Activated CD8-positive, alpha-beta T cell treated with anti-CD3 and anti-CD28 coated beads for 36 hours (primary cell): ENCODE measurements at regions not wholly inside any gene's neighbourhood (a gene's known extent, or its start where the extent isn't known, plus 50 kb on each side); places are given as distances from the start of the nearest gene placed in this dataset.
"Not testable (repeated sequence)": the region's sequence is repeated elsewhere in the genome, so short reads cannot be mapped to it uniquely, and the experiment has no call there.

Experiments used
- ATAC-seq: fragments of 200-7000 bp; cut with Tn5 transposase; one replicate; pipeline ENCODE4 v1.10.0; 2021; ENCODE audit warnings: mild to moderate bottlenecking, moderate library complexity
- CTCF ChIA-PET: fragments of 350-600 bp; sonication (Branson Sonifier 250); formaldehyde crosslinking; loops from one replicate; lab custom pipeline; 2021; ENCODE audit warnings: antibody characterized with exemption; lab: Charles Lee
- POLR2A ChIA-PET: fragments of 350-600 bp; sonication (Branson Sonifier 250); formaldehyde crosslinking; loops from one replicate; lab custom pipeline; 2021; ENCODE audit warnings: antibody characterized with exemption; lab: Charles Lee
- DNase-seq: peaks from one replicate; pipeline ENCODE4 v3.0.0-alpha.2; 2020
- H3K27ac Mint-ChIP-seq: one replicate; pipeline ENCODE4 v1.8.0; 2021; ENCODE audit warnings: mild to moderate bottlenecking, mixed read lengths
- H3K27me3 Mint-ChIP-seq: one replicate; pipeline ENCODE4 v1.8.0; 2021; ENCODE audit warnings: mixed read lengths
- H3K36me3 Mint-ChIP-seq: one replicate; pipeline ENCODE4 v1.8.0; 2021; ENCODE audit warnings: low read depth, mixed read lengths
- H3K4me1 Mint-ChIP-seq: one replicate; pipeline ENCODE4 v1.8.0; 2021; ENCODE audit warnings: low read depth, mixed read lengths
- H3K4me3 Mint-ChIP-seq: one replicate; pipeline ENCODE4 v1.8.0; 2021; ENCODE audit warnings: mild to moderate bottlenecking, moderate library complexity, mixed read lengths
- H3K9me3 Mint-ChIP-seq: one replicate; pipeline ENCODE4 v1.8.0; 2021; ENCODE audit warnings: mixed read lengths
- intact Hi-C: fragments of 100-400 bp; cut with micrococcal nuclease; formaldehyde crosslinking; loops from one replicate; pipeline ENCODE4 v1.10.0; 2022
- TF ChIP-seq, protein P1 (sequence below): fragments of 200-600 bp; IDR thresholded peaks from one replicate; pipeline ENCODE4 v1.8.0; 2022; ENCODE audit warnings: antibody characterized with exemption, mild to moderate bottlenecking

GRCh38 chr7:142438235-142438922, 180.5 kb upstream of the PRSS58 start:
- peak; percentile 60 for ATAC-seq
- no peak overlapping the region for H3K27ac Mint-ChIP-seq
- TF ChIP-seq, protein P1, sequence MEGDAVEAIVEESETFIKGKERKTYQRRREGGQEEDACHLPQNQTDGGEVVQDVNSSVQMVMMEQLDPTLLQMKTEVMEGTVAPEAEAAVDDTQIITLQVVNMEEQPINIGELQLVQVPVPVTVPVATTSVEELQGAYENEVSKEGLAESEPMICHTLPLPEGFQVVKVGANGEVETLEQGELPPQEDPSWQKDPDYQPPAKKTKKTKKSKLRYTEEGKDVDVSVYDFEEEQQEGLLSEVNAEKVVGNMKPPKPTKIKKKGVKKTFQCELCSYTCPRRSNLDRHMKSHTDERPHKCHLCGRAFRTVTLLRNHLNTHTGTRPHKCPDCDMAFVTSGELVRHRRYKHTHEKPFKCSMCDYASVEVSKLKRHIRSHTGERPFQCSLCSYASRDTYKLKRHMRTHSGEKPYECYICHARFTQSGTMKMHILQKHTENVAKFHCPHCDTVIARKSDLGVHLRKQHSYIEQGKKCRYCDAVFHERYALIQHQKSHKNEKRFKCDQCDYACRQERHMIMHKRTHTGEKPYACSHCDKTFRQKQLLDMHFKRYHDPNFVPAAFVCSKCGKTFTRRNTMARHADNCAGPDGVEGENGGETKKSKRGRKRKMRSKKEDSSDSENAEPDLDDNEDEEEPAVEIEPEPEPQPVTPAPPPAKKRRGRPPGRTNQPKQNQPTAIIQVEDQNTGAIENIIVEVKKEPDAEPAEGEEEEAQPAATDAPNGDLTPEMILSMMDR: peak; percentile 65
- H3K27me3 Mint-ChIP-seq: no peaks in the 10 kb centered on the region
- no peaks in the 10 kb centered on the region for H3K36me3 Mint-ChIP-seq
- no peak overlapping the region for H3K4me3 Mint-ChIP-seq
- H3K4me1 Mint-ChIP-seq: peaks cover 51% of the 10 kb centered on the region
- POLR2A ChIA-PET: interaction anchor here (0.6 kb wide), 1 partner anchor 51 kb away, joined by 3 read pairs; no protein-coding TSS in a partner anchor
- H3K9me3 Mint-ChIP-seq: no peaks in the 10 kb centered on the region
- CTCF ChIA-PET: interaction anchor here (0.8 to 1.9 kb wide), 8 partner anchors 16 to 96 kb away, joined by 3 to 11 read pairs (median 3); no protein-coding TSS in a partner anchor
- DNase-seq: peak; percentile 39
- intact Hi-C loops: no loop called here

DNA sequence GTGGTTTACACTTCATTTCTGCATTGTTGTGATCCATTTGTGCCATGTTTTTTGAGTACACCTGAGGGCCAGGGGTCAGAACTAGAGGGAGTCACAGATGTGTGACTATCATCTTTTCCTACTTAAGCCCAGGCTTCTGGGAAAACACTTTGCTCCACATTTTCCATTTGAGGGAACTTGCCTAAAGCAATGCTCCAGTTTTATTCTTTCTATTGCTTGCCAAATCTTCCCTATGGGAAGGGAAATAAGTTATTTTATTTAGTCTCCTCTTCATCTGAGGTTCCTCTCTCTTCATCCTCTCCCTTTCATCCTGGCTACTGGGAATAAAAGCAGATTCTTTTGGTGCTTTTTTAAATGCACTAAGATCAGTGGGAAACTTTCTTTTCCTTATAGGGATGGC, 179.9 kb upstream of the PRSS58 start:
- ChIA-PET CTCF (interaction anchor here (0.7 to 1.2 kb wide), 5 partner anchors 12 to 97 kb away, joined by 3 to 4 read pairs (median 3); no protein-coding TSS in a partner anchor), POLR2A (no interaction called here)
- no peak for DNase-seq
- Mint-ChIP-seq H3K4me3 (no peak overlapping the region), H3K27ac (no peak overlapping the region), H3K27me3 (no peaks in the 10 kb centered on the region), H3K9me3 (no peaks in the 10 kb centered on the region), H3K36me3 (no peaks in the 10 kb centered on the region), H3K4me1 (peaks cover 47% of the 10 kb centered on the region)
- no peak for ATAC-seq
- intact Hi-C loops: loop anchor here (2.0 kb wide), 1 partner anchor 39 kb away; no protein-coding TSS in a partner anchor
- TF ChIP-seq, protein P1: no peak

DNA sequence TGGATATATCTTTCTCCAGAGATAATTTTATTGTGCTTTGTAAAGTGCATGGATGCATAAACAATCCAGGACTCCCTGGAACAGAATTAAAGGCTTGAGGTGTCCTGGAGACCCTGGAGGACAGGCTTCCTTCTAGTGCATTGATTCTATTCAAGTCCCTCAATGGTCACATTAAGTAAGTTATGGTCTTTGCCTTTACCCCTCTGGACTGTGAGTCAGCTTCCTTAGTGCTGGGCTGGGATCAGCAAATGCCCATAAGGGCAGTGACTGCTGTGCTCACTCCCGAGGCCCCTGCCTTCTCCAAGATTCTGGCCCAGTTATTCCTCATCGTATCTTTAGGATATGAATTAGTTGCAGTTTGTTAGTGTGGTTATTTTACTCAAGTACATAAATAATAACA, 178.7 kb upstream of the PRSS58 start:
- Mint-ChIP-seq H3K9me3 (no peaks in the 10 kb centered on the region), H3K27me3 (no peaks in the 10 kb centered on the region), H3K4me1 (peaks cover 41% of the 10 kb centered on the region), H3K4me3 (no peak overlapping the region), H3K36me3 (no peaks in the 10 kb centered on the region), H3K27ac (no peak overlapping the region)
- no peak for ATAC-seq
- no peak for DNase-seq
- CTCF ChIA-PET: interaction anchor here (0.8 to 3.3 kb wide), 2 partner anchors 23 kb away, joined by 3 to 13 read pairs; no protein-coding TSS in a partner anchor
- TF ChIP-seq, protein P1: no peak
- intact Hi-C loops: loop anchor here (2.0 kb wide), 1 partner anchor 40 kb away; no protein-coding TSS in a partner anchor
- POLR2A ChIA-PET: no interaction called here

- intact Hi-C loops: loop anchor here (2.0 kb wide), 1 partner anchor 41 kb away; no protein-coding TSS in a partner anchor
- POLR2A ChIA-PET, H3K36me3 Mint-ChIP-seq, DNase-seq, H3K4me3 Mint-ChIP-seq, H3K9me3 Mint-ChIP-seq, H3K27me3 Mint-ChIP-seq, ATAC-seq, H3K27ac Mint-ChIP-seq: not testable (repeated sequence)
- H3K4me1 Mint-ChIP-seq: peaks cover 31% of the 10 kb centered on the region
- CTCF ChIA-PET: interaction anchor here (0.8 to 3.3 kb wide), 4 partner anchors 22 to 1057 kb away, joined by 3 to 13 read pairs (median 3); no protein-coding TSS in a partner anchor
Measured at GRCh38 chr7:142435606-142436005, 177.7 kb upstream of the PRSS58 start.

GRCh38 chr7:142434666-142435167, 176.9 kb upstream of the PRSS58 start:
- ChIA-PET CTCF (interaction anchor here (0.7 to 3.3 kb wide), 7 partner anchors 11 to 172 kb away, joined by 3 to 13 read pairs (median 3); no protein-coding TSS in a partner anchor), POLR2A (interaction anchor here (1.1 kb wide), 1 partner anchor 353 kb away, joined by 4 read pairs; no protein-coding TSS in a partner anchor)
- TF ChIP-seq, protein P1: no peak
- no peak for DNase-seq
- ATAC-seq: no peak
- H3K27ac Mint-ChIP-seq: peak overlapping the region; percentile 24
- H3K27me3 Mint-ChIP-seq: no peaks in the 10 kb centered on the region
- peak overlapping the region; percentile 60 for H3K4me3 Mint-ChIP-seq
- H3K4me1 Mint-ChIP-seq: peaks cover 30% of the 10 kb centered on the region
- intact Hi-C loops: no loop called here
- no peaks in the 10 kb centered on the region for H3K9me3 Mint-ChIP-seq
- H3K36me3 Mint-ChIP-seq: no peaks in the 10 kb centered on the region

DNA sequence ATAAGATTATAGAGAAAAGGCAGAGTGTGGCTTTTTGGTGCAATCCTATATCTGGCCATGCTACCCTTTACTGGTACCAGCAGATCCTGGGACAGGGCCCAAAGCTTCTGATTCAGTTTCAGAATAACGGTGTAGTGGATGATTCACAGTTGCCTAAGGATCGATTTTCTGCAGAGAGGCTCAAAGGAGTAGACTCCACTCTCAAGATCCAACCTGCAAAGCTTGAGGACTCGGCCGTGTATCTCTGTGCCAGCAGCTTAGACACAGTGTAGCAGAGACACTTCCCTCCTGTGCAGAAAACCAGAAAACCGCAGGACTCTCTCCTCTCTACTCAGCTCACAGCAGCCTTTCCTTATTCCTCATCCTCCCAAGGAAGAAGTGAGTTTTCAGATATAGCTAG, 176.3 kb upstream of the PRSS58 start:
- DNase-seq, H3K27ac Mint-ChIP-seq, H3K27me3 Mint-ChIP-seq, H3K9me3 Mint-ChIP-seq, H3K36me3 Mint-ChIP-seq, intact Hi-C loops: not testable (repeated sequence)
- Mint-ChIP-seq H3K4me3 (peak overlapping the region; percentile 60), H3K4me1 (peaks cover 32% of the 10 kb centered on the region)
- ATAC-seq: peak; percentile 42
- POLR2A ChIA-PET: interaction anchor here (1.0 to 1.1 kb wide), 2 partner anchors 354 to 363 kb away, joined by 4 to 5 read pairs; no protein-coding TSS in a partner anchor
- CTCF ChIA-PET: interaction anchor here (0.7 to 3.3 kb wide), 7 partner anchors 12 to 172 kb away, joined by 3 to 13 read pairs (median 7); no protein-coding TSS in a partner anchor
